ENCODE measurements at regions not wholly inside any gene's neighbourhood (a gene's known extent, or its start where the extent isn't known, plus 50 kb on each side); places are given as distances from the start of the nearest gene placed in this dataset.

GRCh38 chr15:37616215-37616614 is 318.2 kb upstream of the TMCO5A start:
- H3K36me3 ChIP-seq (ENCODE audit: control insufficient read depth, low read length) = no peaks in the 10 kb centered on the region
- H4K20me1 ChIP-seq (ENCODE audit: control insufficient read depth, insufficient read depth, low read depth, low read length) = no peaks in the 10 kb centered on the region
- no peaks in the 10 kb centered on the region for H3K27me3 ChIP-seq (ENCODE audit: control insufficient read depth, low read length)
- no peaks in the 10 kb centered on the region for H3K9me3 ChIP-seq (ENCODE audit: control insufficient read depth, insufficient read depth, low read length)
- TF ChIP-seq CTCF (IDR thresholded peaks at IDR 0.05; ENCODE audit: low read depth, low read length, poor library complexity, severe bottlenecking) (no peak), EZH2phosphoT487 (IDR thresholded peaks at IDR 0.05; ENCODE audit: borderline replicate concordance, low read length) (no peak)
- no peaks in the 10 kb centered on the region for H3K9me2 ChIP-seq (replicated peaks; ENCODE audit: control insufficient read depth, low read length)
- H3K79me2 ChIP-seq (ENCODE audit: control insufficient read depth, low read length) = no peaks in the 10 kb centered on the region
- no peaks in the 10 kb centered on the region for H3F3A ChIP-seq (ENCODE audit: control insufficient read depth, insufficient read depth)
- no peak overlapping the region for H3K4me3 ChIP-seq (ENCODE audit: low read length)
- no peak overlapping the region for H3K27ac ChIP-seq (ENCODE audit: low read depth, low read length)
- H3K4me2 ChIP-seq (ENCODE audit: low read length) = no peak overlapping the region
- no peaks in the 10 kb centered on the region for H3K4me1 ChIP-seq (ENCODE audit: control insufficient read depth, low read length)

- Histone ChIP-seq H3K4me2 (ENCODE audit: low read length) (no peak overlapping the region), H4K20me1 (ENCODE audit: control insufficient read depth, insufficient read depth, low read depth, low read length) (no peaks in the 10 kb centered on the region), H3K36me3 (ENCODE audit: control insufficient read depth, low read length) (no peaks in the 10 kb centered on the region), H3K9me3 (ENCODE audit: control insufficient read depth, insufficient read depth, low read length) (no peaks in the 10 kb centered on the region), H3F3A (ENCODE audit: control insufficient read depth, insufficient read depth) (no peaks in the 10 kb centered on the region), H3K27me3 (ENCODE audit: control insufficient read depth, low read length) (no peaks in the 10 kb centered on the region), H3K9me2 (replicated peaks; ENCODE audit: control insufficient read depth, low read length) (no peaks in the 10 kb centered on the region), H3K79me2 (ENCODE audit: control insufficient read depth, low read length) (no peaks in the 10 kb centered on the region), H3K4me3 (ENCODE audit: low read length) (no peak overlapping the region), H3K4me1 (ENCODE audit: control insufficient read depth, low read length) (no peaks in the 10 kb centered on the region), H3K27ac (ENCODE audit: low read depth, low read length) (no peak overlapping the region)
- TF ChIP-seq EZH2phosphoT487 (IDR thresholded peaks at IDR 0.05; ENCODE audit: borderline replicate concordance, low read length) = no peak
- no peak for TF ChIP-seq CTCF (IDR thresholded peaks at IDR 0.05; ENCODE audit: low read depth, low read length, poor library complexity, severe bottlenecking)
These were observed 316.1 kb upstream of the TMCO5A start for GRCh38 chr15:37618353-37618752.

- no peaks in the 10 kb centered on the region for H3K79me2 ChIP-seq (ENCODE audit: control insufficient read depth, low read length)
- no peak for TF ChIP-seq EZH2phosphoT487 (IDR thresholded peaks at IDR 0.05; ENCODE audit: borderline replicate concordance, low read length)
- no peak for TF ChIP-seq CTCF (IDR thresholded peaks at IDR 0.05; ENCODE audit: low read depth, low read length, poor library complexity, severe bottlenecking)
- H3K9me3 ChIP-seq (ENCODE audit: control insufficient read depth, insufficient read depth, low read length) = no peaks in the 10 kb centered on the region
- H3K27me3 ChIP-seq (ENCODE audit: control insufficient read depth, low read length) = no peaks in the 10 kb centered on the region
- H3K36me3 ChIP-seq (ENCODE audit: control insufficient read depth, low read length) = no peaks in the 10 kb centered on the region
- no peak overlapping the region for H3K27ac ChIP-seq (ENCODE audit: low read depth, low read length)
- no peak overlapping the region for H3K4me3 ChIP-seq (ENCODE audit: low read length)
- H4K20me1 ChIP-seq (ENCODE audit: control insufficient read depth, insufficient read depth, low read depth, low read length) = no peaks in the 10 kb centered on the region
- H3K4me1 ChIP-seq (ENCODE audit: control insufficient read depth, low read length) = no peaks in the 10 kb centered on the region
- no peaks in the 10 kb centered on the region for H3F3A ChIP-seq (ENCODE audit: control insufficient read depth, insufficient read depth)
- H3K4me2 ChIP-seq (ENCODE audit: low read length) = no peak overlapping the region
- H3K9me2 ChIP-seq (replicated peaks; ENCODE audit: control insufficient read depth, low read length) = no peaks in the 10 kb centered on the region
These were observed 314.9 kb upstream of the TMCO5A start for GRCh38 chr15:37619358-37620042.
